ENCODE measurements at regions not wholly inside any gene's neighbourhood (a gene's known extent, or its start where the extent isn't known, plus 50 kb on each side); places are given as distances from the start of the nearest gene placed in this dataset.

DNA sequence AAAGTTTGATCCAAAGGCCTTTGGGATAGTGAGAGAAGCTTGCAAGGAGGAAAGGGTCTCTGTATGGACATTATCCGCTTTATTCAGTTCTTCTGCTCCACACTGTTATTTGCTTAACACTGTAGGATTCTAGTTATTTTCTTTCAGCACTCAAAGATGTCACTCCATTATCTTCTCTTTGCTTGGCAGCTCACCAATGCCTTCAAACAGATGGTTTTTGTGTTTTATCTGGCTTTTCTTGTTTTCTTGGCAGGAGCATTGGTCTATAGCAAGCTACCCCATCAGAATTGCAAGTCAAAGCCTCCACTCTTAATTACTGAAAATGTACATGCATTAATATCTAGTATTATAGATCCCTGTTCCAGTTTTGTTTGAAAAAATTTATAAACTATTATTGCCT is 138.8 kb downstream of the EVA1A start (continued):
- TF ChIP-seq, protein P1, sequence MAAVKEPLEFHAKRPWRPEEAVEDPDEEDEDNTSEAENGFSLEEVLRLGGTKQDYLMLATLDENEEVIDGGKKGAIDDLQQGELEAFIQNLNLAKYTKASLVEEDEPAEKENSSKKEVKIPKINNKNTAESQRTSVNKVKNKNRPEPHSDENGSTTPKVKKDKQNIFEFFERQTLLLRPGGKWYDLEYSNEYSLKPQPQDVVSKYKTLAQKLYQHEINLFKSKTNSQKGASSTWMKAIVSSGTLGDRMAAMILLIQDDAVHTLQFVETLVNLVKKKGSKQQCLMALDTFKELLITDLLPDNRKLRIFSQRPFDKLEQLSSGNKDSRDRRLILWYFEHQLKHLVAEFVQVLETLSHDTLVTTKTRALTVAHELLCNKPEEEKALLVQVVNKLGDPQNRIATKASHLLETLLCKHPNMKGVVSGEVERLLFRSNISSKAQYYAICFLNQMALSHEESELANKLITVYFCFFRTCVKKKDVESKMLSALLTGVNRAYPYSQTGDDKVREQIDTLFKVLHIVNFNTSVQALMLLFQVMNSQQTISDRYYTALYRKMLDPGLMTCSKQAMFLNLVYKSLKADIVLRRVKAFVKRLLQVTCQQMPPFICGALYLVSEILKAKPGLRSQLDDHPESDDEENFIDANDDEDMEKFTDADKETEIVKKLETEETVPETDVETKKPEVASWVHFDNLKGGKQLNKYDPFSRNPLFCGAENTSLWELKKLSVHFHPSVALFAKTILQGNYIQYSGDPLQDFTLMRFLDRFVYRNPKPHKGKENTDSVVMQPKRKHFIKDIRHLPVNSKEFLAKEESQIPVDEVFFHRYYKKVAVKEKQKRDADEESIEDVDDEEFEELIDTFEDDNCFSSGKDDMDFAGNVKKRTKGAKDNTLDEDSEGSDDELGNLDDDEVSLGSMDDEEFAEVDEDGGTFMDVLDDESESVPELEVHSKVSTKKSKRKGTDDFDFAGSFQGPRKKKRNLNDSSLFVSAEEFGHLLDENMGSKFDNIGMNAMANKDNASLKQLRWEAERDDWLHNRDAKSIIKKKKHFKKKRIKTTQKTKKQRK (IDR thresholded peaks at IDR 0.05; ENCODE audit: low read depth, low read length) = no peak
- no peak for TF ChIP-seq NR2C1 (IDR thresholded peaks at IDR 0.05)

DNA sequence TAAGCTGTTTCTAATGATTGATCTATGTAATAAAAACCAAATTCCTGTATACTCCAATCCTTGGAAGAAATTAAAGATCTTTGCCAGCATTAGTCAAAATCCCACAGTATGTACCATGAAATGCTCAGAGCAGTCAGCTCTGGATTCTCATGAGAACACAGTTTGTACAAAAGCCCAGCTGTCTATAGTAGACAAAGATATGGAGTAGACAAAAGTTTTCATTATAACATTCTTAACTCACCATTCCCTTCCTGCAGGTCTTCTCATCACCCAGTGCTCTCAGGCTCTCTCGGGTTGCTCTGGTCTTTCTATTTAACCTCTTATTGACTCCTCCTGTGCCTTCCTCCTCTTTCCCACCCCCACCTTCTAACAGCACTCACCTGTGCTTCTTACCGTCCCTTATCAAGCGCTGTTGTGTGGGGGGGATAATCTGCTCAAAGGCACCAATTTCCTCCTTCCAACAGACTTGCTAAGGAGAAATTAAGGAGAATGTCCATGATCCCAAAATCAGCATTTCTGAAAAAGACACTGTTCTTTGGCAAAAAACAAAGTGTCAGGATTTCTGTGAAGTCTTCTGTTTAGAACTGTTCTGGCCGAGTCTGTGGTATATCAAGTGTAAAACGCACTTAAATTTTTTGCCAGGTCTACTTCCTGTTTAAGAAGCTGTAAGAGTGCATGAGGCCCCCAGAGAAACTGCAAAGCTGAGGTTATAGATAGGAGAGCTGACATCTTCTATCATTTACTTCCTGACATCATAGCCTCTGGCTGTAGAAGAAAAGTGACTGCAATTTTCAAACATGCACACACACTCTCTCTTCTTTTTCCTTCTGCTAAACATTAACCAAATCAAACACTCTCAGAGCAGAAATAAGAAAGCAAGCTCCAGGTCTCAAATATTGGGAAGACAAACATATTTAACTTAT is 144.1 kb downstream of the EVA1A start:
- ChIA-PET RAD21 (ENCODE audit: unreplicated experiment) (interaction anchor here (0.9 to 7.6 kb wide), 8 partner anchors 10 to 362 kb away, joined by 3 to 74 read pairs (median 8); no protein-coding TSS in a partner anchor), SMC1A (ENCODE audit: uncharacterized antibody, unreplicated experiment) (interaction anchor here (0.7 to 10.5 kb wide), 12 partner anchors 9 to 362 kb away, joined by 3 to 244 read pairs (median 4); no protein-coding TSS in a partner anchor), POLR2A (interaction anchor here (0.5 to 10.3 kb wide), 3 partner anchors 8 to 84 kb away, joined by 3 to 157 read pairs (median 9); no protein-coding TSS in a partner anchor), CTCF (interaction anchor here (0.6 to 18.4 kb wide), 10 partner anchors 8 to 582 kb away, joined by 3 to 235 read pairs (median 5); no protein-coding TSS in a partner anchor)
- intact Hi-C loops (cut with micrococcal nuclease; ENCODE audit: unreplicated experiment) (loop anchor here (1.0 kb wide), 1 partner anchor 15 kb away; no protein-coding TSS in a partner anchor), in situ Hi-C loops (cut with MboI) (loop anchor here (25.0 kb wide), 1 partner anchor 354 kb away; no protein-coding TSS in a partner anchor)
- Histone ChIP-seq H3K4me3 (peak overlapping the region; percentile 69), H4K20me1 (ENCODE audit: control insufficient read depth, insufficient read depth) (no peaks in the 10 kb centered on the region), H3K27ac (ENCODE audit: control insufficient read depth, insufficient read depth) (peak overlapping the region; percentile 77), H3K36me3 (ENCODE audit: control insufficient read depth in 2 of 2, insufficient read depth in 2 of 2, low read length in 1 of 2) (no peaks in the 10 kb centered on the region), H3K9me3 (replicated peaks; ENCODE audit: control insufficient read depth, insufficient read depth, low read length) (peaks cover 4% of the 10 kb centered on the region; the same call in 2 of the 3 replicates), H3K79me2 (ENCODE audit: control insufficient read depth, insufficient read depth, low read length) (peaks cover 8% of the 10 kb centered on the region), H3K9ac (ENCODE audit: control insufficient read depth, insufficient read depth, low read length) (peak overlapping the region; percentile 72), H3K4me2 (ENCODE audit: control insufficient read depth, insufficient read depth) (peak overlapping the region; percentile 78), H2AFZ (ENCODE audit: control insufficient read depth, low read depth, low read length) (peak overlapping the region; percentile 96), H3K4me1 (ENCODE audit: control insufficient read depth, insufficient read depth, low read length) (no peaks in the 10 kb centered on the region), H3K27me3 (replicated peaks in 1 of 2; ENCODE audit: control insufficient read depth in 2 of 2, insufficient read depth in 2 of 2, low read length in 1 of 2) (no peaks in the 10 kb centered on the region)
- BruUV-seq (replicated peaks) = TSS peak; percentile 68
- ATAC-seq (peak; percentile 85), FAIRE-seq (no peak), DNase-seq (ENCODE audit: low read depth, low spot score) (peak; percentile 38)
- 16% methylated on average over 5 of the region's 5 CpGs for WGBS (ENCODE audit: insufficient coverage, insufficient replicate concordance, low lambda C conversion rate, missing lambda C conversion rate)
- TF ChIP-seq, protein P2, sequence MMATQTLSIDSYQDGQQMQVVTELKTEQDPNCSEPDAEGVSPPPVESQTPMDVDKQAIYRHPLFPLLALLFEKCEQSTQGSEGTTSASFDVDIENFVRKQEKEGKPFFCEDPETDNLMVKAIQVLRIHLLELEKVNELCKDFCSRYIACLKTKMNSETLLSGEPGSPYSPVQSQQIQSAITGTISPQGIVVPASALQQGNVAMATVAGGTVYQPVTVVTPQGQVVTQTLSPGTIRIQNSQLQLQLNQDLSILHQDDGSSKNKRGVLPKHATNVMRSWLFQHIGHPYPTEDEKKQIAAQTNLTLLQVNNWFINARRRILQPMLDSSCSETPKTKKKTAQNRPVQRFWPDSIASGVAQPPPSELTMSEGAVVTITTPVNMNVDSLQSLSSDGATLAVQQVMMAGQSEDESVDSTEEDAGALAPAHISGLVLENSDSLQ (IDR thresholded peaks at IDR 0.05) = peak; percentile 25; the same call in 1 of the 2 replicates
- TF ChIP-seq IKZF1 (conservative IDR thresholded peaks at IDR 0.05) (peak; percentile 36), TAF1 (IDR thresholded peaks at IDR 0.05; ENCODE audit: borderline replicate concordance, low read depth, low read length) (0 out of 2 replicates have a peak, but pooled peaks have one; percentile 27), SMARCA5 (IDR thresholded peaks at IDR 0.05) (no peak), NFIC (IDR thresholded peaks at IDR 0.05; ENCODE audit: low read depth, low read length) (0 out of 2 replicates have a peak, but pooled peaks have one; percentile 46), POU2F2 (IDR thresholded peaks at IDR 0.05; ENCODE audit: borderline replicate concordance, low read depth, low read length) (no peak), CREB1 (IDR thresholded peaks at IDR 0.05; ENCODE audit: low read depth) (peak; percentile 78), KLF5 (IDR thresholded peaks at IDR 0.05; ENCODE audit: partially characterized antibody) (no peak), POLR2AphosphoS5 (IDR thresholded peaks at IDR 0.05; ENCODE audit: low read length) (0 out of 2 replicates have a peak, but pooled peaks have one; percentile 43), RUNX3 (IDR thresholded peaks at IDR 0.05; ENCODE audit: low read length) (peak; percentile 41), CREM (IDR thresholded peaks at IDR 0.05; ENCODE audit: low read depth) (0 out of 2 replicates have a peak, but pooled peaks have one; percentile 43)
- TF ChIP-seq, protein P3, sequence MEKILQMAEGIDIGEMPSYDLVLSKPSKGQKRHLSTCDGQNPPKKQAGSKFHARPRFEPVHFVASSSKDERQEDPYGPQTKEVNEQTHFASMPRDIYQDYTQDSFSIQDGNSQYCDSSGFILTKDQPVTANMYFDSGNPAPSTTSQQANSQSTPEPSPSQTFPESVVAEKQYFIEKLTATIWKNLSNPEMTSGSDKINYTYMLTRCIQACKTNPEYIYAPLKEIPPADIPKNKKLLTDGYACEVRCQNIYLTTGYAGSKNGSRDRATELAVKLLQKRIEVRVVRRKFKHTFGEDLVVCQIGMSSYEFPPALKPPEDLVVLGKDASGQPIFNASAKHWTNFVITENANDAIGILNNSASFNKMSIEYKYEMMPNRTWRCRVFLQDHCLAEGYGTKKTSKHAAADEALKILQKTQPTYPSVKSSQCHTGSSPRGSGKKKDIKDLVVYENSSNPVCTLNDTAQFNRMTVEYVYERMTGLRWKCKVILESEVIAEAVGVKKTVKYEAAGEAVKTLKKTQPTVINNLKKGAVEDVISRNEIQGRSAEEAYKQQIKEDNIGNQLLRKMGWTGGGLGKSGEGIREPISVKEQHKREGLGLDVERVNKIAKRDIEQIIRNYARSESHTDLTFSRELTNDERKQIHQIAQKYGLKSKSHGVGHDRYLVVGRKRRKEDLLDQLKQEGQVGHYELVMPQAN (conservative IDR thresholded peaks at IDR 0.05) = 0 out of 2 replicates have a peak, but pooled peaks have one; percentile 31

Measured in GM12878 (cell line).